ENCODE measurements at regions not wholly inside any gene's neighbourhood (a gene's known extent, or its start where the extent isn't known, plus 50 kb on each side); places are given as distances from the start of the nearest gene placed in this dataset.

- no peak for TF ChIP-seq CTCF (conservative IDR thresholded peaks at IDR 0.05; ENCODE audit: low read depth, low read length)
- DNase-seq (ENCODE audit: low read depth): no peak
- no peak overlapping the region for H3K4me3 ChIP-seq (ENCODE audit: low read depth, low read length)
These were observed 110.2 kb upstream of the ISL1 start for GRCh38 chr5:51273021-51273420.

- no peak overlapping the region for H3K4me3 ChIP-seq (ENCODE audit: low read depth, low read length)
- DNase-seq (ENCODE audit: low read depth): no peak
- TF ChIP-seq CTCF (conservative IDR thresholded peaks at IDR 0.05; ENCODE audit: low read depth, low read length): no peak
These were observed 109.4 kb upstream of the ISL1 start for GRCh38 chr5:51273871-51274270.

GRCh38 chr5:51275428-51275827, 107.8 kb upstream of the ISL1 start:
- DNase-seq (ENCODE audit: low read depth): no peak
- TF ChIP-seq CTCF (conservative IDR thresholded peaks at IDR 0.05; ENCODE audit: low read depth, low read length): no peak
- no peak overlapping the region for H3K4me3 ChIP-seq (ENCODE audit: low read depth, low read length)

- H3K4me3 ChIP-seq (ENCODE audit: low read depth, low read length): no peak overlapping the region
- no peak for DNase-seq (ENCODE audit: low read depth)
- TF ChIP-seq CTCF (conservative IDR thresholded peaks at IDR 0.05; ENCODE audit: low read depth, low read length): no peak
These were observed 107.0 kb upstream of the ISL1 start for GRCh38 chr5:51276250-51276649.

GRCh38 chr5:51278539-51278938, 104.7 kb upstream of the ISL1 start:
- no peak for DNase-seq (ENCODE audit: low read depth)
- no peak overlapping the region for H3K4me3 ChIP-seq (ENCODE audit: low read depth, low read length)
- TF ChIP-seq CTCF (conservative IDR thresholded peaks at IDR 0.05; ENCODE audit: low read depth, low read length): no peak

- H3K4me3 ChIP-seq (ENCODE audit: low read depth, low read length): no peak overlapping the region
- TF ChIP-seq CTCF (conservative IDR thresholded peaks at IDR 0.05; ENCODE audit: low read depth, low read length): no peak
- no peak for DNase-seq (ENCODE audit: low read depth)
These were observed 103.1 kb upstream of the ISL1 start for GRCh38 chr5:51279983-51280706.

GRCh38 chr5:51286046-51286445, 97.2 kb upstream of the ISL1 start:
- DNase-seq (ENCODE audit: low read depth): no peak
- TF ChIP-seq CTCF (conservative IDR thresholded peaks at IDR 0.05; ENCODE audit: low read depth, low read length): no peak
- no peak overlapping the region for H3K4me3 ChIP-seq (ENCODE audit: low read depth, low read length)
